GM10266 (cell line): ENCODE measurements at regions not wholly inside any gene's neighbourhood (a gene's known extent, or its start where the extent isn't known, plus 50 kb on each side); places are given as distances from the start of the nearest gene placed in this dataset.

Experiments used
- DNase-seq: peaks from one replicate; pipeline ENCODE4 v3.0.0; 2012; ENCODE audit errors: extremely low spot score
- TF ChIP-seq, protein P1 (sequence below): IDR thresholded peaks from 2 replicates; pipeline ENCODE4 v1.5.1; 2012; ENCODE audit warnings: mild to moderate bottlenecking, low read depth; ENCODE audit not compliant: control insufficient read depth, insufficient read depth; ENCODE audit errors: missing control alignments

GRCh38 chr10:46216836-46217751 is 69.7 kb upstream of the ANTXRL start:
- peak; percentile 8 for DNase-seq
- TF ChIP-seq, protein P1, sequence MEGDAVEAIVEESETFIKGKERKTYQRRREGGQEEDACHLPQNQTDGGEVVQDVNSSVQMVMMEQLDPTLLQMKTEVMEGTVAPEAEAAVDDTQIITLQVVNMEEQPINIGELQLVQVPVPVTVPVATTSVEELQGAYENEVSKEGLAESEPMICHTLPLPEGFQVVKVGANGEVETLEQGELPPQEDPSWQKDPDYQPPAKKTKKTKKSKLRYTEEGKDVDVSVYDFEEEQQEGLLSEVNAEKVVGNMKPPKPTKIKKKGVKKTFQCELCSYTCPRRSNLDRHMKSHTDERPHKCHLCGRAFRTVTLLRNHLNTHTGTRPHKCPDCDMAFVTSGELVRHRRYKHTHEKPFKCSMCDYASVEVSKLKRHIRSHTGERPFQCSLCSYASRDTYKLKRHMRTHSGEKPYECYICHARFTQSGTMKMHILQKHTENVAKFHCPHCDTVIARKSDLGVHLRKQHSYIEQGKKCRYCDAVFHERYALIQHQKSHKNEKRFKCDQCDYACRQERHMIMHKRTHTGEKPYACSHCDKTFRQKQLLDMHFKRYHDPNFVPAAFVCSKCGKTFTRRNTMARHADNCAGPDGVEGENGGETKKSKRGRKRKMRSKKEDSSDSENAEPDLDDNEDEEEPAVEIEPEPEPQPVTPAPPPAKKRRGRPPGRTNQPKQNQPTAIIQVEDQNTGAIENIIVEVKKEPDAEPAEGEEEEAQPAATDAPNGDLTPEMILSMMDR = no peak

DNA sequence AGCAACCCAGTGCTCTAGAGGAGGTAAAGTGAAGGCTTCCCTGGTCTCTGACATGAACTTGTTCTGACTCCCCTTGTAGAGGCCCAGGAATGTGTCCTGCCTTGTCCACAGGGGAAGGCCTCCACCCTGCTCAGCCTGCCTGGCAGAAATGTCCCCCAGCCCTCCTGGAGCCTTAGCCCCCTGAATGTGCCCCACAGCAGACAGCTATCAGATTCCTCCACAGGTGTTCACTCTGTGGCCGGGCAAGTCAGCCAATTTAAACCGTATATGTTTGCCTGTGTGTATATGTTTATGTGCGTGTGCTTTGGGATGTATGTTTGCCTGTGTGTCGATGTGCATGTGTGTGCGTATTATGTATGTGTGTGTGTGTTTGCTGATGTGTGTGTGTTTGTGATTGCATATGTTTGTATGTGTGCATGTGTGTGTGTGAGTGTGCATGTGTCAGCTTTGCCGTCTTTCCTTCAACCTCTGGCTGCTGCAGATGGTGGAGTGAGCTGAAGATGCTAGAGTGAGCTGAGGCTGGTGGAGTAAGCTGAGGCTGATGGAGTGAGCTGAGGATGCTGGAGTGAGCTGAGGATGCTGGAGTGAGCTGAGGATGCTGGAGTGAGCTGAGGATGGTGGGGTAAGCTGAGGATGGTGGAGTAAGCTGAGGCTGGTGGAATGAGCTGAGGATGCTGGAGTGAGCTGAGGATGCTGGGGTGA is 68.9 kb upstream of the ANTXRL start:
- TF ChIP-seq, protein P1 = no peak
- DNase-seq = peak; percentile 6

DNA sequence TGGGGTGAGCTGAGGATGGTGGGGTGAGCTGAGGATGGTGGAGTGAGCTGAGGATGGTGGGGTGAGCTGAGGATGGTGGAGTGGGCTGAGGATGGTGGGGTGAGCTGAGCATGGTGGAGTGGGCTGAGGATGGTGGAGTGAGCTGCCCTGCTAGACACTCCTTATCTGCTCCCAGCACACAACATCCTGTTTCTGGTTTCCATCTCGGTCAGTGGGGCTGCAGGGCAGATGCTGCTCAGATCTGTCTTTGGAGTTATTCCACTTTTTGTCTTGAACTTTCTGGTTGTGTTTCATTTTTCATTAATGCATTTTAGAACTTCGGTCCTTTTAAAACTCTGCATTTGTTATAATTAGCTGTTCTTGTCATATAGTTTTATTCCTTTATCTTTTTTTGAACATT is 67.9 kb upstream of the ANTXRL start:
- peak; percentile 2 for DNase-seq
- TF ChIP-seq, protein P1 = no peak

DNA sequence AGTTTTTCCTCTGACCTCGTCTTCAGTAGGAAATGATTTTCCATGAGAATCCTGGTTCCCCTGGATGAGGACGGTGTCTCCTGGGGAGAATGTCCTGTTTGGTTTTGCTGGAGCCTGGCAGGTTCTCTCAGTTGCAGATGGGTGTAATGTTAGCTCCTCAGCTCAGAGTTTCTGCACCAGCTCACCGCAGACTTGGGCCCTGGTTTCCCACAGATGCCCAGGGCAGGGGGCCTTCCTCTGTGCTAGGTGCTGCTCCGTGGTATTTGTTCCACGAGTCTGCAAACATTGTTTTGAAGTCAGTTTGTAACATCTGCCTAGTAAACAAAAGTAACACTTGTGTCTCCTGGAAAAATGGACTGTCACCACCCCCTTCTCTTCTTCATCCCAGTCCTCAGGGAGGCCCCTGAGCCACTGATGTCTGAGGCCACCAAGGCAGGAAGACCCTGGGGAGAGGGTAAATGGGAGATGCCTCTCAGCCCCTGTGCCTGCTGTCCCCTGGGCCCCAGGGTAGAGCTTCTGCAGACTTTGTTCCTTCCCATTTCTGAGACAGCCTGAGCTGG is 67.3 kb upstream of the ANTXRL start:
- DNase-seq = peak; percentile 2

GRCh38 chr10:46220187-46220586 is 66.6 kb upstream of the ANTXRL start:
- DNase-seq = no peak
- TF ChIP-seq, protein P1 = no peak

GRCh38 chr10:46220872-46221538 is 65.8 kb upstream of the ANTXRL start:
- TF ChIP-seq, protein P1 = no peak
- DNase-seq = peak; percentile 2

DNA sequence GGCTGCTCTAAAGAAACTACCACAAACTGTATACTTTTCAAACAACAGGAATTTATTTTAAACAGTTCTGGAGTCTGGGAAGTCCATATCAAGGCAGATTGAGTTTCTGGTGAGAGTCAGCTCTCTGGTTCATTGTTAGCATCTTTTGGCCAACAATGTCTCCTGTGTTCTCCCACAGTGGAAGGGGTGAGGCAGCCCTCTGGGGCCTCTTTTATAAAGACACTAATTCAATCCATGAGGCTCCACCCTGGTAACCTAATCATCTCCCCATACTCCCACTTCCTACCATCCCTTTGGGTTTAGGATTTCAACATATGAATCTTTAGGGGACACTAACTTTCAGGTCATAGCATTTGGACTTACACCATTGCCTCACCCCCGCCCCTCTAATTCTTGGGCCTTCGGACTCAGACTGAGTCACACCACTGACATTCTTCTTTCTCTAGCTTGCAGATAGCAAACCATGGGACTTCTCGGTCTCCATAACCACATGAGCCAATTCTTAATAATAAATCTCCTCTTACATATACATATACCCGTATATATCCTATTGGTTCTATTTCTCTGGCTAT is 64.3 kb upstream of the ANTXRL start:
- TF ChIP-seq, protein P1 = no peak

More for the DNA sequence above, 64.3 kb upstream of the ANTXRL start:
- DNase-seq = no peak
